NOMO-1 (cell line): ENCODE measurements at regions not wholly inside any gene's neighbourhood (a gene's known extent, or its start where the extent isn't known, plus 50 kb on each side); places are given as distances from the start of the nearest gene placed in this dataset.

Source experiments
- DNase-seq, 2 experiments: peaks; one replicate each; lab custom pipeline; 2025; ENCODE audit not compliant: unreplicated experiment in 2 of 2; lab: John Stamatoyannopoulos, UW

- DNase-seq, result no peak
Observed at GRCh38 chr13:85009447-85009846, 789.8 kb downstream of the SLITRK6 start.

GRCh38 chr13:84999252-84999651 is 800.0 kb downstream of the SLITRK6 start:
- no peak for DNase-seq

- no peak for DNase-seq
Observed at GRCh38 chr13:84998681-84999080, 800.5 kb downstream of the SLITRK6 start.

DNA sequence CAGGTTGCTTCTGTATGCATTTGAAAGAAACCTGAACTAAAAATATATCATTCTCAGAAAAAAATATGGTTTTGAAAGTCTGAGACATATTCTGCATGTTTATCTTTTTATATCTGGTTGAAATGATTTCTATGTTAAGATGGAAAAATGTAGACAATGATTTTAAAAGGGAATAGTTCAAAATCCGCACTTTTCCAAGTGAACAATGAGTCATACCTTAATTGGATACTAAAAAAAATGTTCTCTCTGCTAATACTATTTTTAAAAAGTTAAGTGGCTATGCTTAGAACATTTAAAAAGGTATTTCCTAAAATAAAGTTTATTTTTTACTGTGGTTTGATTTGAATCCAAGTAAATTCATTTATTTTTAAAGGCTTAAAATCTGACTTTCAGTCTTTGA is 801.4 kb downstream of the SLITRK6 start:
- DNase-seq, result no peak

- no peak for DNase-seq
Observed at GRCh38 chr13:84994582-84994981, 804.6 kb downstream of the SLITRK6 start.

DNA sequence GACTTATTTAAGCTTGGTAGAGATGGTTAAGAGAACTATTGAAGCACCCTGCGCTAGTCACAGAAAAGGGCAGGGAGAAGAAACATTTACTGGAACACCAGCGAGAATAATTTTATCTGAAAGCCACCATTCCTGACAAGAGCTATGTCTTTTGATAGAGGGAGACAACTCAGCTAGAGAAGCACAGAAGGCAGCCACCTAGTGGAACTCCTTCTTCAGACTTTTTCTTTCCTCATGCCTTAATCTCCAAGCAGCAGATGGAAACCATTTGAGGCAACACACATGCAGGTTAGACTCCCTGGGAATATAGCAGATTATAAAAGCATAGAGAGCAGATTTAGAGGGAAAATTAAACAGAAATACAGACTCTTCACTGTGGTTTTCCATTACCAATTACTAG is 813.4 kb downstream of the SLITRK6 start:
- no peak for DNase-seq

DNA sequence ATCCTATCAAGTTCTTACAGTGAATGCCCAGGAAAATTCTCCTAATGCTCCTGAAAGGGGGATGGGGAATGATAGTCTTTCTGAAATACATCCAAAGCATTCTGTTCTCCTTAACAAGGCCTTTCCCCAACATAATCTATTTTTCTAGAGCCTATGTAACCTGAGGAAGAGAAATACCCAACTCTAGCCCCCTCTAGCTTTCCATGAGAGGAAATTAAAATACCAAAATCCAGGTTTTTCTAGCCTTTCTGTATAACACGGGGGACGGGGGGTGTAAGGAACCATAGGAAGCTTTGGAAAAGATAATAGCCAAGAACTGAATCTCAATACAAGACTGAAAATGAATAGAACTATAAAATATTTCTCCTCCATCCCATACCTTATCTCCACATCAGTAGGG is 815.9 kb downstream of the SLITRK6 start:
- no peak for DNase-seq

- no peak for DNase-seq
Observed at GRCh38 chr13:84980571-84980970, 818.6 kb downstream of the SLITRK6 start.

DNA sequence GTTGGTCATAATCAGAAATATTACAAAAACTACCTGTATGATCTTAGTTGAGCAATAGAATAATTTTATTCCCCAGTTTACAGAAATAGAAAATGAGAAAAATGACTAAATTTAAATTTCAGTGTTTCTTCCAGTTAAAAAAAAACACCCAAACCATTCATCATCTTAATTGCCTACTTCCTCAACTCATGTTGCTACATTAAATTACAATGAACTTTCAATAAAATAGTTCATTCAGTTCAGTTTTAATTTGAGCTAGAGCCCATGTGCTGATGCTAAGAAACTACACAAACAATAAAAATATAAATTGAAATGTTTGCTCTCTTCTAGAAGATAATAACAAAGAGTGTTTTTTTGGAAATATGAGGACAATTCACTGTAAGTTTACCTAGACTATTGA is 820.4 kb downstream of the SLITRK6 start:
- no peak for DNase-seq

DNA sequence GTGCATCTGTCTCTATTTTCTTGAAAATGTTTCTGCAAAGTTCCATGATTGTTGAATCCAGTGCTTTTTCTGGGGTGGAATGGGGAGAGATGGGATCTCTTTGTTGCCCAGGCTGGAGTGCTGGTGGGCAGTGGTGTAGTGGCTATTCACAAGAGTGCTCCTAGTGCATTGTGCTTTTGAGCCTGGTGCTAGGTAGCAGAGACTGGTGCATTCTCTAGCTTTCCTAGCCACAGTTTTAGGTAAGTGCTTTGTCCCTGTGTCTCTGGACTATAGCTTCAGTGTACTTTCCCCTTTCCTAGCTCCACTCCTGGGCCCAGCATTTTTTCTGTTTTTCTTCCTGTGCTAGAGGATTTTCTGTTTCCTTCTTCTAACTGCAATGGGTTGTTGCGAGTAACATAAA is 825.6 kb downstream of the SLITRK6 start:
- DNase-seq, result no peak

GRCh38 chr13:84972907-84973306 is 826.3 kb downstream of the SLITRK6 start:
- DNase-seq, result no peak

- DNase-seq, result no peak
Observed at GRCh38 chr13:84962849-84963248, 836.4 kb downstream of the SLITRK6 start.

DNA sequence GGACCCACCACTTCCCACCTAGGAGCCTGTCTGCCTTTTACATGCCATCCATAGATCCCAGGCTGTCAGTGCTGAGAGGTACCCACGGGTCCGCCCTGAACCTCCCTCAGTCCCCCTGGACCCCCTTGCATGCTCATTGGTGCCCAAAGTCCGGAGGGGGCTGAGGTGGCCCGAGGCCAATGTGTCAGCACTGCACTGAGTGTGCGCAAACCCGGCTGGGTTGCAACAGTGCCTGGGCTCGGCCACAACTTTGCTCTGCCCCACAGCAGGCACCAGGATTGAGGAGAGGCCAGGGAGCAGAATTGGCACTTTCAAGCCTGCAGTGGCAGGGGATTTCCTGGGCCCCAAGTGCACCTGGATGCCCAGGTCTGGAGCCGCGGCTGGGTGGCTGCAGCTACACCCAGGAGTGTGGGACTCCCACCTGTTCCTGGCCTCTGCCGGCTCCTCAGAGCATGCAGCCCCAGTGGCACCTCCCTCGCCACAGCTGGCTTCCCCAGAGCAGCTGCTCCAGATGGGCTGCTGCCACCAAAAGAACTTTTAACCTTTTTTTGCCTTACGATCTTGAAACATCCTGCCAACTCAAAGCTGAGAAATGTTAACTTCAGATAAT is 837.0 kb downstream of the SLITRK6 start:
- DNase-seq, result no peak

DNA sequence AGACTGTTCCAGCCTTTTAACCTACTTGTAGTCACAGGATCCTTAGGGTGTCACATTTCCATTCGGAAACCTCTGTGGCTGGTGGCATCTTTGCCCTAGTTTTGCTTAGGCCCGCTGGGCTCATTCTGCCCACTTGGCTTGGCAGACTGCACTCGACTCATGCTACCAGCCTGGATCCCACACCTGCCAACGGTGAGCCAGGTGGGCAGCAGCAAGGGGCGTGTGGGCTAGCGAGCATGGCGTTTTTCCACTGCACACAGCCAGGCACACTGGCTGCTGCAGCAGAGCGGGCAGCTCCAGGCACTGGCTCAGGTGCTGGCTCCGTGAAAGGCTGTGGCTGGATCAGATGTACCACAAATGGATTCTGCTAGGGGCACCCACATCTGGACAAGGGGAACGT is 838.2 kb downstream of the SLITRK6 start:
- no peak for DNase-seq

DNA sequence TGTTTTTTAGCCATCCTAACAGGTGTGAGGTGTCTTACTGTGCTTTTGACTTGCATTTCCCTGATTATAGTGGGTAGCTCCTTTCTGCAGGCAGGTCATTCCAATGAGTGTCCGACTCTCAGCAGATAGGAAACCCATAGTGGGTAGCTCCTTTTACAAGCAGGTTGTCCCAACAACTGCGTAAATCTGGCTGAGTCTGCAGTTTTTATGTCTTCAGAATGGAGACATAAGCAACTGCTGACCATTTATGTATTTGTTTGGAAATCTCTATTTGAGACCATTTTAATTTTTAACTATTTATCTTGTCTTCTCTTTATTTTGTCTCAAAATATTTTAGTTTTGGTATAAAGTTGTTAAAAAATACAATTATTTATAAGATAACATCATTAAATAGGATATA is 839.4 kb downstream of the SLITRK6 start:
- no peak for DNase-seq

DNA sequence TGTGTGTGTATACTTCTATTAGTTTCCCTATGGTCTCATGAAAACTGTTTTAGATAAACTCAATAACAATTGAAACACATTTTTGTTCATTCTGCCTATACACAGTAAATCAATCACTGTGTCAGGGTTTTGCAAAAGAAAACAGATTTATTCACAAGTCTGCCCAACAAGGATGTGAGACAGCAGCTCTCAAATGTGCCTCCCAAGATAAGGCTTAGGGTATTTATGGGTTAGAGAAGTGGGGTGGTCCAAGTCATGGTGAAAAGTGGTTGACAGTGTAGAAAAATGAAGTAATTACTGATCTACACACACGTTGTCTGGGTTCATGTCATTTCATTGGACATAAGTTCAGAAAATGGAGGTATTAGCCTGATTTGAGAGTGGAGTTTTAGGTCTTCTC is 844.6 kb downstream of the SLITRK6 start:
- DNase-seq, result no peak

DNA sequence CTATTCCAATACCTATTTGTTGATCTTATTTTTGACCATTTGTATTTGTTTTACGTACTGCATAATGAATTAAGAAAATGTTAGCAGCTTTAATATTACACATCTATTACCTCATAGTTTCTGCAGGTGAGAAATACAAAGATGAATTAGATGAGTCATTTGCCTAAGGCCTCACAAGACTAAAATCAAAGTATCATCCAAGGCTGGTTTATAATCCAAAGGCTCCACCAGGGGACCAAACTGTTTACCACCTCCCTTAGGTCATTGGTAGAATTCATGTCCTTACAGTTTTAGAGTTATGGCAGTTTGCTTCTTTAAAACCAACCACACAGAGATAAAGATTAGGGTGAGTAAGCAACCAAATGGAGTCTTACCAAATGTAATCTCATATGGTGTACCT is 848.1 kb downstream of the SLITRK6 start:
- DNase-seq, result no peak

GRCh38 chr13:84946192-84946591 is 853.0 kb downstream of the SLITRK6 start:
- DNase-seq, result peak in 1 of 2 experiments; percentile 50

DNA sequence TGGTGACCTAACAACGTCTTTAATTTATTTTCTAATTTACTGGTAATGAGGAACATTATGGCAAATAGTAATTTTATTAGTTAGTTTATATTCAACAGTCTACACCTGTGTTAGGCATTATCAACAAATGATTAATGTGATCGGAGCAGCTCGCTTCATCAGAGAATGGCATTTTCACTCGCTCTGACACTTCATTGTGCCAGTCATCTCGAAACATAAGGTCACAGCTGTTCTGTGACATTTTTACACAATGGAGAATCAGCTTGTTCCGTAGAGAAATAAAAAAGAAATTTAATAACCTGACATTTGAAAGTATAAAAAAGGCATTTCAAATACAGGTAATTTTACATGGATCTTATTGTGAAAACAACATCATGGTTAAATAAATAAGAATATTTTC is 858.4 kb downstream of the SLITRK6 start:
- no peak for DNase-seq

DNA sequence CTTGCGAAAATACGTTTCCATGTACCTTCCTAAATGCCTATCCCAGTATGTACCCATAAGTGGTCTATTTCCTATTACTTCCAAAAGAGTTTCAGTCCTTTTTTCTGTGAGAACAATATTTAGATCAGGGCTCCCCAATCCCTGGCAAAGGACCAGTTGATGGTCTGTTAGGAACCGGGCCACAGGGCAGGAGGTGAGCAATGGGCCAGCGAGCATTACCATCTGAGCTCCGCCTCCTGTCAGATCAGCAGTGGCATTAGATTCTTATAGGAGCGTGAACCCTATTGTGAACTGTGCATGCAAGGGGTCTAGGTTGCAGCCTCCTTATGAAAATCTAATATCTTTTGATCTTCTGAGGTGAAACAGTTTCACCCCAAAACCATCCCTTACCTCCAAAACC is 859.1 kb downstream of the SLITRK6 start:
- no peak for DNase-seq

DNA sequence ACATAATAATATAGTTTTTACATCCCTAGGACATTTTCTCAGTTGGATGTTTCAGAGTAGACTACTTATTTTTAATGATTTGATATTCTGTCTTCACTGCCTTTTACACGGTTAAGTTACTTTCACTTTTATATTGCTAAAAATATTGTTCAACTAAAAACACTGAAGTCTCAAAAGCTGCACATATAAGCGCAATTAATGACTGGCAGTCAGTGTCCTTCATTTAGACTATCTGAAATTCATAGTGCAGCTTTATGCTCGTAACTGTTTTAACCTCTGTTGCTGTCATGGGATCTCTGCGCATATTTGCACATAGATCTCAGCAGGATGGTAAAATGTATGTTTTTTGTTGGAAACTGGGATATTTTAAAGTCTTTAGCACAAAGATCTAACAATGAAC is 864.3 kb downstream of the SLITRK6 start:
- peak in 1 of 2 experiments; percentile 6 for DNase-seq

DNA sequence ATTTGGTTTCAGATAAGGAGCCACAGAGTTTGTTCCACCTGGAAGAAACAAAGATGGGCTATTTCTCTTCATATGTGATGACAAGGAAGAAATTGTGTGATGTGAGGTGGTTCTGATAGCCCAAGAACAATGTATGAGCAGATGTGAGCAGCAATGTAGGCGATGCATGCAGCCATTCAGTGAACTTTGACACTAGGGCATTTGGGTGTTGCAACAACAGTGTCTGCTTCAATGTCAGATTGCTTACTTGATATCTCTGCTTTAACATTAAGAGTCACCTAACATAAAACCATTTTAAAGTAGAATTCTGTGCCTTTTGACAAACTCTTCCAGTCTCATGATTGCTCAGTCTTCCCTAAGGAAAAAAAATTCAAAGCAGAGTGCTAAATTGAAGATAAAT is 865.4 kb downstream of the SLITRK6 start:
- DNase-seq, result no peak

DNA sequence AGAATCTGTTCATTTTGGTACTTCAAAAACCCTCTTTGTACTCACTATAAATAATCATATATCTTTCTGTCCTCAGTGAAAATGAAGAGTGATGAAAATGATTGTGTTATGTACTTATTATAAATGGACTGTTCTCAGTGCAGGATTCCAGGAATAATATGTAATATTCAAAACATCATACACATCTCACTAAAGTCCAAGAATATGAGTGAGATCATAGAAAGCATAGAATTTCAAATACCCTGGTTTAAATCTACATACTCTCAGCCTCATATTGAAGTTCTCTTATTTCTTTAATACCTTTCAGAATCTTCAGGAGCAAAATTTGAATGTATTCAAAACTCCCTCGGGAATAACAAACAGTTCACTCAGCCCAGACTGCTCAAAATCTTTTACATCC is 868.0 kb downstream of the SLITRK6 start:
- DNase-seq, result no peak
